ENCODE measurements at regions not wholly inside any gene's neighbourhood (a gene's known extent, or its start where the extent isn't known, plus 50 kb on each side); places are given as distances from the start of the nearest gene placed in this dataset.

DNA sequence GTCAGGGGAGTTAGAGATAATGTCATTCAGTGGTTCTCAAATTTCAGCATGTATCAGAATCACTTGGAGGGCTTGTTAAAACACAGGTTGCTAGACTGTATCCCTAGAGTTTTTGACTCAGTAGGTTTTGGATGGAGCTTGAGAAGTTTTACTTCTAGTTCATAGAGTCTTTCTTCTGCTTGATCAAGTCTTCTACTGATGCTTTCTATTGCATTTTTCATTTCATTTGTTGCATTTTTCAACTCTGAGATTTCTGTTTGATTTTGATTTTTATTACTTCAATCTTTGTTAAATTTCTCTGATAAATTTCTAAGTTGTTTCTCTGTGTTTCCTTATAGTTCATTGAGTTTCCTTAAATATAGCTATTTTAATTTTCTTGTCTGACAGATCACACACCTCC is 361.4 kb downstream of the RAPGEF2 start (continued):
- TF ChIP-seq, protein P1, sequence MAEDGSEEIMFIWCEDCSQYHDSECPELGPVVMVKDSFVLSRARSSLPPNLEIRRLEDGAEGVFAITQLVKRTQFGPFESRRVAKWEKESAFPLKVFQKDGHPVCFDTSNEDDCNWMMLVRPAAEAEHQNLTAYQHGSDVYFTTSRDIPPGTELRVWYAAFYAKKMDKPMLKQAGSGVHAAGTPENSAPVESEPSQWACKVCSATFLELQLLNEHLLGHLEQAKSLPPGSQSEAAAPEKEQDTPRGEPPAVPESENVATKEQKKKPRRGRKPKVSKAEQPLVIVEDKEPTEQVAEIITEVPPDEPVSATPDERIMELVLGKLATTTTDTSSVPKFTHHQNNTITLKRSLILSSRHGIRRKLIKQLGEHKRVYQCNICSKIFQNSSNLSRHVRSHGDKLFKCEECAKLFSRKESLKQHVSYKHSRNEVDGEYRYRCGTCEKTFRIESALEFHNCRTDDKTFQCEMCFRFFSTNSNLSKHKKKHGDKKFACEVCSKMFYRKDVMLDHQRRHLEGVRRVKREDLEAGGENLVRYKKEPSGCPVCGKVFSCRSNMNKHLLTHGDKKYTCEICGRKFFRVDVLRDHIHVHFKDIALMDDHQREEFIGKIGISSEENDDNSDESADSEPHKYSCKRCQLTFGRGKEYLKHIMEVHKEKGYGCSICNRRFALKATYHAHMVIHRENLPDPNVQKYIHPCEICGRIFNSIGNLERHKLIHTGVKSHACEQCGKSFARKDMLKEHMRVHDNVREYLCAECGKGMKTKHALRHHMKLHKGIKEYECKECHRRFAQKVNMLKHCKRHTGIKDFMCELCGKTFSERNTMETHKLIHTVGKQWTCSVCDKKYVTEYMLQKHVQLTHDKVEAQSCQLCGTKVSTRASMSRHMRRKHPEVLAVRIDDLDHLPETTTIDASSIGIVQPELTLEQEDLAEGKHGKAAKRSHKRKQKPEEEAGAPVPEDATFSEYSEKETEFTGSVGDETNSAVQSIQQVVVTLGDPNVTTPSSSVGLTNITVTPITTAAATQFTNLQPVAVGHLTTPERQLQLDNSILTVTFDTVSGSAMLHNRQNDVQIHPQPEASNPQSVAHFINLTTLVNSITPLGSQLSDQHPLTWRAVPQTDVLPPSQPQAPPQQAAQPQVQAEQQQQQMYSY (CRISPR knock-in tag; IDR thresholded peaks at IDR 0.05) = no peak
- no peak for TF ChIP-seq NR1H2 (CRISPR knock-in tag; IDR thresholded peaks at IDR 0.05)
- no peak for TF ChIP-seq TEAD4 (CRISPR knock-in tag; IDR thresholded peaks at IDR 0.05)
- no peak for TF ChIP-seq MXD4 (CRISPR knock-in tag; IDR thresholded peaks at IDR 0.05; ENCODE audit: borderline replicate concordance)
- TF ChIP-seq, protein P2, sequence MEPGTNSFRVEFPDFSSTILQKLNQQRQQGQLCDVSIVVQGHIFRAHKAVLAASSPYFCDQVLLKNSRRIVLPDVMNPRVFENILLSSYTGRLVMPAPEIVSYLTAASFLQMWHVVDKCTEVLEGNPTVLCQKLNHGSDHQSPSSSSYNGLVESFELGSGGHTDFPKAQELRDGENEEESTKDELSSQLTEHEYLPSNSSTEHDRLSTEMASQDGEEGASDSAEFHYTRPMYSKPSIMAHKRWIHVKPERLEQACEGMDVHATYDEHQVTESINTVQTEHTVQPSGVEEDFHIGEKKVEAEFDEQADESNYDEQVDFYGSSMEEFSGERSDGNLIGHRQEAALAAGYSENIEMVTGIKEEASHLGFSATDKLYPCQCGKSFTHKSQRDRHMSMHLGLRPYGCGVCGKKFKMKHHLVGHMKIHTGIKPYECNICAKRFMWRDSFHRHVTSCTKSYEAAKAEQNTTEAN (CRISPR knock-in tag; IDR thresholded peaks at IDR 0.05) = no peak
- TF ChIP-seq FOXP1 (CRISPR knock-in tag; IDR thresholded peaks at IDR 0.05; ENCODE audit: borderline replicate concordance) = no peak
- TF ChIP-seq USF1 (CRISPR knock-in tag; IDR thresholded peaks at IDR 0.05) = no peak
- no peak for TF ChIP-seq E2F5 (CRISPR knock-in tag; IDR thresholded peaks at IDR 0.05)
- TF ChIP-seq, protein P3, sequence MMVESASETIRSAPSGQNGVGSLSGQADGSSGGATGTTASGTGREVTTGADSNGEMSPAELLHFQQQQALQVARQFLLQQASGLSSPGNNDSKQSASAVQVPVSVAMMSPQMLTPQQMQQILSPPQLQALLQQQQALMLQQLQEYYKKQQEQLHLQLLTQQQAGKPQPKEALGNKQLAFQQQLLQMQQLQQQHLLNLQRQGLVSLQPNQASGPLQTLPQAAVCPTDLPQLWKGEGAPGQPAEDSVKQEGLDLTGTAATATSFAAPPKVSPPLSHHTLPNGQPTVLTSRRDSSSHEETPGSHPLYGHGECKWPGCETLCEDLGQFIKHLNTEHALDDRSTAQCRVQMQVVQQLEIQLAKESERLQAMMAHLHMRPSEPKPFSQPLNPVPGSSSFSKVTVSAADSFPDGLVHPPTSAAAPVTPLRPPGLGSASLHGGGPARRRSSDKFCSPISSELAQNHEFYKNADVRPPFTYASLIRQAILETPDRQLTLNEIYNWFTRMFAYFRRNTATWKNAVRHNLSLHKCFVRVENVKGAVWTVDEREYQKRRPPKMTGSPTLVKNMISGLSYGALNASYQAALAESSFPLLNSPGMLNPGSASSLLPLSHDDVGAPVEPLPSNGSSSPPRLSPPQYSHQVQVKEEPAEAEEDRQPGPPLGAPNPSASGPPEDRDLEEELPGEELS (CRISPR knock-in tag; IDR thresholded peaks at IDR 0.05) = no peak
- no peak for TF ChIP-seq ATF1 (CRISPR knock-in tag; IDR thresholded peaks at IDR 0.05)

- no peak overlapping the region for H3K4me3 Mint-ChIP-seq
- H3K9me3 Mint-ChIP-seq = peaks cover 7% of the 10 kb centered on the region
- DNase-seq (ENCODE audit: low spot score) (no peak), ATAC-seq (no peak)
- no peak overlapping the region for H3K27ac Mint-ChIP-seq
- H3K36me3 Mint-ChIP-seq = no peaks in the 10 kb centered on the region
- TF ChIP-seq ZNF416 (CRISPR knock-in tag; IDR thresholded peaks at IDR 0.05) = no peak
- no peak for TF ChIP-seq CREM (CRISPR knock-in tag; IDR thresholded peaks at IDR 0.05)
- TF ChIP-seq ZNF232 (CRISPR knock-in tag; IDR thresholded peaks at IDR 0.05) = no peak
- TF ChIP-seq ZNF671 (CRISPR knock-in tag; IDR thresholded peaks at IDR 0.05) = no peak
- no peak for TF ChIP-seq ZNF423 (CRISPR knock-in tag; IDR thresholded peaks at IDR 0.05)
- no peak for TF ChIP-seq TEAD4 (CRISPR knock-in tag; IDR thresholded peaks at IDR 0.05)
- no peak for TF ChIP-seq GRHL2 (CRISPR knock-in tag; IDR thresholded peaks at IDR 0.05; ENCODE audit: insufficient replicate concordance, severe bottlenecking)
- TF ChIP-seq FOXP1 (CRISPR knock-in tag; IDR thresholded peaks at IDR 0.05; ENCODE audit: borderline replicate concordance) = no peak
- no peak for TF ChIP-seq ZBTB21 (CRISPR knock-in tag; IDR thresholded peaks at IDR 0.05; ENCODE audit: borderline replicate concordance)
- TF ChIP-seq OVOL2 (CRISPR knock-in tag; IDR thresholded peaks at IDR 0.05; ENCODE audit: borderline replicate concordance) = no peak
- TF ChIP-seq GABPB1 (CRISPR knock-in tag; IDR thresholded peaks at IDR 0.05) = no peak
- no peak for TF ChIP-seq NFE2L1 (CRISPR knock-in tag; IDR thresholded peaks at IDR 0.05)
- TF ChIP-seq, protein P4, sequence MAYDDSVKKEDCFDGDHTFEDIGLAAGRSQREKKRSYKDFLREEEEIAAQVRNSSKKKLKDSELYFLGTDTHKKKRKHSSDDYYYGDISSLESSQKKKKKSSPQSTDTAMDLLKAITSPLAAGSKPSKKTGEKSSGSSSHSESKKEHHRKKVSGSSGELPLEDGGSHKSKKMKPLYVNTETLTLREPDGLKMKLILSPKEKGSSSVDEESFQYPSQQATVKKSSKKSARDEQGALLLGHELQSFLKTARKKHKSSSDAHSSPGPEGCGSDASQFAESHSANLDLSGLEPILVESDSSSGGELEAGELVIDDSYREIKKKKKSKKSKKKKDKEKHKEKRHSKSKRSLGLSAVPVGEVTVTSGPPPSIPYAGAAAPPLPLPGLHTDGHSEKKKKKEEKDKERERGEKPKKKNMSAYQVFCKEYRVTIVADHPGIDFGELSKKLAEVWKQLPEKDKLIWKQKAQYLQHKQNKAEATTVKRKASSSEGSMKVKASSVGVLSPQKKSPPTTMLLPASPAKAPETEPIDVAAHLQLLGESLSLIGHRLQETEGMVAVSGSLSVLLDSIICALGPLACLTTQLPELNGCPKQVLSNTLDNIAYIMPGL (CRISPR knock-in tag; IDR thresholded peaks at IDR 0.05) = no peak
- H3K4me1 Mint-ChIP-seq = no peaks in the 10 kb centered on the region
- CTCF ChIA-PET = no interaction called here
- POLR2A ChIA-PET = no interaction called here
- no peaks in the 10 kb centered on the region for H3K27me3 Mint-ChIP-seq (ENCODE audit: low read depth)
Measured at GRCh38 chr4:159476886-159477285, 374.0 kb downstream of the RAPGEF2 start.

All from WTC11 (cell line).